Prostate gland (tissue), 2 donors: ENCODE measurements at regions not wholly inside any gene's neighbourhood (a gene's known extent, or its start where the extent isn't known, plus 50 kb on each side); places are given as distances from the start of the nearest gene placed in this dataset.

ENCODE experiments used
- DNase-seq: peaks from one replicate; pipeline ENCODE4 v3.0.0-alpha.2; 2019; ENCODE audit warnings: low spot score
- H3K27ac ChIP-seq, 2 donors: fragments of 200-600 bp; sonication (generic); 2 replicates each; pipeline ENCODE4 v1.5.1; 2017 to 2019
- H3K27me3 ChIP-seq: fragments of 200-600 bp; sonication (generic); replicated peaks from 2 replicates; pipeline ENCODE4 v1.5.1; 2019; ENCODE audit not compliant: insufficient read depth
- H3K36me3 ChIP-seq, 2 donors: fragments of 200-600 bp; sonication (generic); 1 replicate in 1 of 2; 2 replicates in 1 of 2; pipeline versions ENCODE4 v1.5.1 to v1.8.1; 2017 to 2019
- H3K4me1 ChIP-seq: fragments of 200-600 bp; sonication (generic); replicated peaks from 2 replicates; pipeline ENCODE4 v1.5.1; 2019
- H3K4me3 ChIP-seq, 2 donors: fragments of 200-600 bp; sonication (generic); 2 replicates each; pipeline ENCODE4 v1.5.1; 2017 to 2019
- H3K9me3 ChIP-seq: fragments of 200-600 bp; sonication (generic); 2 replicates; pipeline ENCODE4 v1.5.1; 2017
- POLR2A ChIP-seq: fragments of 450-650 bp; IDR thresholded peaks from one replicate; pipeline ENCODE4 v1.6.1; 2016; ENCODE audit warnings: antibody characterized with exemption, mild to moderate bottlenecking
- POLR2AphosphoS5 ChIP-seq: sonication (generic); formaldehyde crosslinking; IDR thresholded peaks from one replicate; pipeline ENCODE4 v1.6.1; 2017; ENCODE audit warnings: antibody characterized with exemption
- WGBS: methylation state at CpG from one replicate; pipeline ENCODE4 v1.1.5; 2018; 5-methylcytosine and 5-hydroxymethylcytosine counted together
- intact Hi-C: fragments of 100-400 bp; cut with DNase I; formaldehyde crosslinking; loops from one replicate; pipeline ENCODE4 v1.14.2; 2022
- TF ChIP-seq, protein P1 (sequence below), 4 experiments: fragments of 200-600 bp in 2 of 4; fragments of 450-650 bp in 2 of 4; sonication (generic) in 2 of 4; IDR thresholded peaks; 1 replicate in 3 of 4; 2 replicates in 1 of 4; pipeline ENCODE4 v1.5.1; 2016 to 2019; ENCODE audit warnings: antibody characterized with exemption in 4 of 4, mild to moderate bottlenecking in 2 of 4, moderate library complexity in 2 of 4

DNA sequence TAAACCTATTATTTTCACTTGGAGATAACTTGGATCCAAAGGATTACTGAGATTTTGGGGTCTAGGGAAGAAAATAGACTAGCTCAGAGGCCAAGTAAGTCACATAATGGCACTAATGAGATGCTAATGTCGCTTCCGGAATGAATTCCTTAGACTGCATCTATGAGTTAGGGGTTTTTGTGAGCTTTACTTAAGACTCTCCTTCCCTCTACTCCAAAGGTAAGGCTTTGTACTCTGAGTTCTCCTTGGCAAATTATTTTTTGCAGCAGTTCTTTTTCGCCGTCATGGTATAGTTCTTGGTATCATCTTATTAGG, 143.9 kb upstream of the KLF14 start:
- H3K36me3 ChIP-seq, result peaks cover 0 to 4% of the 10 kb centered on the region in 2 donors
- DNase-seq, result no peak
- H3K4me3 ChIP-seq, result no peak overlapping the region
- no peaks in the 10 kb centered on the region for H3K9me3 ChIP-seq
- TF ChIP-seq, protein P1, sequence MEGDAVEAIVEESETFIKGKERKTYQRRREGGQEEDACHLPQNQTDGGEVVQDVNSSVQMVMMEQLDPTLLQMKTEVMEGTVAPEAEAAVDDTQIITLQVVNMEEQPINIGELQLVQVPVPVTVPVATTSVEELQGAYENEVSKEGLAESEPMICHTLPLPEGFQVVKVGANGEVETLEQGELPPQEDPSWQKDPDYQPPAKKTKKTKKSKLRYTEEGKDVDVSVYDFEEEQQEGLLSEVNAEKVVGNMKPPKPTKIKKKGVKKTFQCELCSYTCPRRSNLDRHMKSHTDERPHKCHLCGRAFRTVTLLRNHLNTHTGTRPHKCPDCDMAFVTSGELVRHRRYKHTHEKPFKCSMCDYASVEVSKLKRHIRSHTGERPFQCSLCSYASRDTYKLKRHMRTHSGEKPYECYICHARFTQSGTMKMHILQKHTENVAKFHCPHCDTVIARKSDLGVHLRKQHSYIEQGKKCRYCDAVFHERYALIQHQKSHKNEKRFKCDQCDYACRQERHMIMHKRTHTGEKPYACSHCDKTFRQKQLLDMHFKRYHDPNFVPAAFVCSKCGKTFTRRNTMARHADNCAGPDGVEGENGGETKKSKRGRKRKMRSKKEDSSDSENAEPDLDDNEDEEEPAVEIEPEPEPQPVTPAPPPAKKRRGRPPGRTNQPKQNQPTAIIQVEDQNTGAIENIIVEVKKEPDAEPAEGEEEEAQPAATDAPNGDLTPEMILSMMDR (IDR thresholded peaks at IDR 0.05), result no peak
- TF ChIP-seq POLR2AphosphoS5 (no peak), POLR2A (no peak)
- no peaks in the 10 kb centered on the region for H3K27me3 ChIP-seq
- intact Hi-C loops, result no loop called here
- H3K4me1 ChIP-seq, result no peaks in the 10 kb centered on the region
- WGBS, result 94% methylated on average over 4 of the region's 4 CpGs
- no peak overlapping the region for H3K27ac ChIP-seq

DNA sequence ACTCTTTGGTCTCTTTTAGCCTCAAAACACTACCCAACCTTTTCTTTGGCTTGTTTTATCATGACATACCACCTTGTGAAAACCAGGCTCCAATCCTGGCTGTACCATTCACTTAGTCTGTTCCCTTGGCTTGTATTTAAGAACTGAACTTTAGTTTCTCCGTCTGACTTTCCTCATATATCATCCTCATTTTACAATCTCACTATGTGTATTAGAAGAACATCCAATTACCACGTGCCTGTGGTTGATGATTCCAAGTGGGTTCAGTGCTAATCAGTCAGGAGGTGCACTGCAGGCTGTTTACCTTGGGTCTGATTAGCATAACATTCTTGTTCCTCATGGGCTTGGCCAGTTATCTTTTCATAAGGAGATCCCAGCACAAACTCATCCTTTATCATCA, 144.8 kb upstream of the KLF14 start:
- Histone ChIP-seq H3K36me3 (peaks cover 0 to 4% of the 10 kb centered on the region in 2 donors), H3K9me3 (no peaks in the 10 kb centered on the region), H3K4me3 (no peak overlapping the region), H3K27ac (no peak overlapping the region), H3K27me3 (no peaks in the 10 kb centered on the region), H3K4me1 (no peaks in the 10 kb centered on the region)
- TF ChIP-seq POLR2A (no peak), POLR2AphosphoS5 (peak; percentile 22)
- TF ChIP-seq, protein P1 (IDR thresholded peaks at IDR 0.05), result no peak
- DNase-seq, result no peak
- intact Hi-C loops, result no loop called here
- 28% methylated on average over 2 of the region's 2 CpGs for WGBS

DNA sequence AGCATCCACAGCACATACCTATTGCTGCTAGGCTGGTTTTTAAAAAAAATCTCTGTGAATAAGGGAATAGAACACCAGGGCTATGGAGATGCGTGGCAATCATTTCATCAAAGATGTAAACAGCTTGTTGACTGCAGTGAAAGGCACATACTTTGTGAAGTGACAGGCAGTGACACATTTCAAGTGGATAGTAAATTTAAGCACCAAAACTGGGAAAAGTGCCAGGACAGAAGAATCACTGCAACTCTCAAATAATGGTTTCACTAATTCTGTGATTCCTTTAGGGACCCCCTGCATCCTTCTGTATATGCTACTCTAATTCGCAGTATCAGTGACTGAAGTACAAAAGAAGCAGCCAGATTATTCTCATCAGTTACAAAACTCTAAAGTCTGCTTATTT, 145.2 kb upstream of the KLF14 start:
- no peaks in the 10 kb centered on the region for H3K4me1 ChIP-seq
- no peaks in the 10 kb centered on the region for H3K27me3 ChIP-seq
- H3K36me3 ChIP-seq, result peaks cover 0 to 4% of the 10 kb centered on the region in 2 donors
- H3K4me3 ChIP-seq, result no peak overlapping the region
- no peak for DNase-seq
- H3K9me3 ChIP-seq, result no peaks in the 10 kb centered on the region
- 95% methylated on average over 2 of the region's 2 CpGs for WGBS
- no peak overlapping the region for H3K27ac ChIP-seq
- TF ChIP-seq POLR2A (no peak), POLR2AphosphoS5 (no peak)
- TF ChIP-seq, protein P1 (IDR thresholded peaks at IDR 0.05), result no peak
- intact Hi-C loops, result no loop called here

DNA sequence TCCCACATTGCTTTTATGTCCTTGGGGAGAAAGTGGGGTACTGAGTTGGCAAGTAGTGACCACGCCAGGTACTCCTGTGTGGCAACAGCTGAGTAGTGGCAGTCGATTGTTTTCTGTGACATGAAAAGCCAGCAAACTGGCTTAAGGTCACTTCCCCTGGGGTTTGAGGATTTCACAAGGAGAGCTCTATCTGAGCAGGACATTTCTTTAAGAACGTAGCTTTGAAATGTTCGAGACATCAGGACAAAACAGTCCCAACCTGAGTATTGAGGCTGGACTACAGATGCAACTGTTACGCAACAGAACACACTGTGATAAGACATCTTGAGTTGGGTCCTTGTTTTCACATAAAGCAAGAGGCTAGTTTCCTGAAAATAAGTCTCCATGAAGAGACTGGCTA, 146.7 kb upstream of the KLF14 start:
- no peak for DNase-seq
- no peaks in the 10 kb centered on the region for H3K9me3 ChIP-seq
- no peaks in the 10 kb centered on the region for H3K27me3 ChIP-seq
- no peak overlapping the region for H3K4me3 ChIP-seq
- H3K4me1 ChIP-seq, result no peaks in the 10 kb centered on the region
- no peak overlapping the region for H3K27ac ChIP-seq
- TF ChIP-seq, protein P1 (IDR thresholded peaks at IDR 0.05), result no peak
- TF ChIP-seq POLR2A (no peak), POLR2AphosphoS5 (no peak)
- 87% methylated on average over 5 of the region's 5 CpGs for WGBS
- intact Hi-C loops, result no loop called here
- peaks cover 0 to 8% of the 10 kb centered on the region in 2 donors for H3K36me3 ChIP-seq

DNA sequence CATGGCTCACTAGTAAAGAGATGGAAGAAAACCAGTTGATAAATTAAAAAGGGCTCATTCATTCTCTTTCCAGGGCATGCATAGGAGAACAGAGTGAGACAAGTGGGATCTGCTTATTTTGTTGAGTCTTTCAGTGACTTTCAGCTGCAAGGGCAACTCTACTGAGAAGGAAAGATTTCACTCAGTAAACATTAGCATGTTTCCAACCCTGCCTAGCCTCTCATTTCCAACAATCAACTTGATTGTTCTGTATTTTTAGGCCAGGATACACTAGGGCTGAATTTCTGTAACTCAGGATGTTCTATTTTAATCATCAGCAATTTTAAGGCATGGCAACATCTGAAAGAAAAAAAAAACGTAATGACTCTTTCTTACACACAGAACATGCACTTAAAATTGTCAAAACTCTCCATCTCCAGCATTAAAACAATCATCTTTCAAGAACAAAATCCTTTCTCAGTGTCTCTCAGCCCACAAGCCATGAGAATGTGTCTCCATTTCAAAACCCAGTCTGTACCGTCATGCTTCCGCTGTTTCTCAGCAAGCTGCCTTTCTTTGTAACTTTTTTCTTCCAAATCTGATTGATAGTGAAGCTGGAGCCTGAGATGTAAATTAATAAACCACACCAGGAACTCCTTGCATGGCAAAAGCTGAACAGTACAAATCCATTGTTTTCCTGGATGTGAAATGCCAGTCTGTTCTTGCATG, 147.2 kb upstream of the KLF14 start:
- Histone ChIP-seq H3K27ac (peak overlapping the region in 1 of 2 donors; percentile 2), H3K36me3 (peaks cover 0 to 8% of the 10 kb centered on the region in 2 donors), H3K4me1 (no peaks in the 10 kb centered on the region), H3K27me3 (no peaks in the 10 kb centered on the region), H3K4me3 (no peak overlapping the region), H3K9me3 (no peaks in the 10 kb centered on the region)
- 52% methylated on average over 3 of the region's 3 CpGs for WGBS
- intact Hi-C loops, result no loop called here
- DNase-seq, result no peak
- TF ChIP-seq POLR2A (no peak), POLR2AphosphoS5 (no peak)
- TF ChIP-seq, protein P1 (IDR thresholded peaks at IDR 0.05), result no peak
